SHP77 (cell line): ENCODE measurements at regions not wholly inside any gene's neighbourhood (a gene's known extent, or its start where the extent isn't known, plus 50 kb on each side); places are given as distances from the start of the nearest gene placed in this dataset.
"Not testable (repeated sequence)": the region's sequence is repeated elsewhere in the genome, so short reads cannot be mapped to it uniquely, and the experiment has no call there.

ENCODE experiments used
- DNase-seq, 2 experiments: peaks; one replicate each; lab custom pipeline; 2025; lab: John Stamatoyannopoulos, UW

- DNase-seq: no peak
These were observed 269.3 kb downstream of the ACTRT1 start for GRCh38 chrX:127782904-127783303.

- no peak for DNase-seq
These were observed 287.5 kb downstream of the ACTRT1 start for GRCh38 chrX:127764674-127765073.

GRCh38 chrX:127762663-127763062 lies 289.5 kb downstream of the ACTRT1 start:
- no peak for DNase-seq

GRCh38 chrX:127732709-127733108 lies 319.5 kb downstream of the ACTRT1 start:
- no peak for DNase-seq

- DNase-seq: no peak
These were observed 326.0 kb downstream of the ACTRT1 start for GRCh38 chrX:127726227-127726626.

- peak; percentile 65 to 69 for DNase-seq
These were observed 344.0 kb downstream of the ACTRT1 start for GRCh38 chrX:127708155-127708554.

GRCh38 chrX:127702527-127702926 lies 349.7 kb downstream of the ACTRT1 start:
- DNase-seq: no peak

- DNase-seq: not testable (repeated sequence)
These were observed 389.3 kb downstream of the ACTRT1 start for GRCh38 chrX:127662942-127663341.

GRCh38 chrX:127649011-127649410 lies 403.2 kb downstream of the ACTRT1 start:
- DNase-seq: no peak

- no peak for DNase-seq
These were observed 430.4 kb downstream of the ACTRT1 start for GRCh38 chrX:127621780-127622179.

- DNase-seq: no peak
These were observed 445.6 kb downstream of the ACTRT1 start for GRCh38 chrX:127606590-127606989.

GRCh38 chrX:127596882-127597281 lies 455.3 kb downstream of the ACTRT1 start:
- no peak for DNase-seq

- DNase-seq: peak; percentile 30 to 43
These were observed 473.8 kb downstream of the ACTRT1 start for GRCh38 chrX:127578395-127578794.

- DNase-seq: no peak
These were observed 474.3 kb downstream of the ACTRT1 start for GRCh38 chrX:127577884-127578283.

- DNase-seq: no peak
These were observed 477.4 kb downstream of the ACTRT1 start for GRCh38 chrX:127574829-127575228.

- DNase-seq: no peak
These were observed 479.7 kb downstream of the ACTRT1 start for GRCh38 chrX:127572471-127572870.

GRCh38 chrX:127571834-127572233 lies 480.4 kb downstream of the ACTRT1 start:
- DNase-seq: no peak

- no peak for DNase-seq
These were observed 481.9 kb downstream of the ACTRT1 start for GRCh38 chrX:127570276-127570675.

GRCh38 chrX:127568691-127569090 lies 483.5 kb downstream of the ACTRT1 start:
- DNase-seq: no peak

GRCh38 chrX:127558811-127559210 lies 493.4 kb downstream of the ACTRT1 start:
- no peak for DNase-seq

GRCh38 chrX:127552571-127552970 lies 499.6 kb downstream of the ACTRT1 start:
- DNase-seq: no peak

GRCh38 chrX:127519323-127519722 lies 532.9 kb downstream of the ACTRT1 start:
- DNase-seq: no peak

- DNase-seq: no peak
These were observed 562.2 kb downstream of the ACTRT1 start for GRCh38 chrX:127490000-127490399.

- DNase-seq: no peak
These were observed 586.0 kb downstream of the ACTRT1 start for GRCh38 chrX:127466211-127466610.

- DNase-seq: no peak
These were observed 592.4 kb downstream of the ACTRT1 start for GRCh38 chrX:127459790-127460189.
